Liver (tissue), 8 donors: ENCODE measurements at regions not wholly inside any gene's neighbourhood (a gene's known extent, or its start where the extent isn't known, plus 50 kb on each side); places are given as distances from the start of the nearest gene placed in this dataset.

Source experiments
- DNase-seq: peaks from one replicate; pipeline ENCODE4 v3.0.0-alpha.2; 2017; ENCODE audit warnings: low spot score
- H3K27ac ChIP-seq, 2 donors: one replicate each; pipeline ENCODE4 v1.7.0; 2013; ENCODE audit warnings: inconsistent platforms in 2 of 2, low read length in 2 of 2, control low read depth in 1 of 2, low read depth in 1 of 2, mild to moderate bottlenecking in 1 of 2
- H3K27me3 ChIP-seq, 4 donors: one replicate each; pipeline versions ENCODE4 v1.6.1 to v1.7.0; 2013; ENCODE audit warnings: low read length in 3 of 4, inconsistent platforms in 1 of 4, mild to moderate bottlenecking in 1 of 4, moderate library complexity in 1 of 4; ENCODE audit not compliant: control insufficient read depth in 4 of 4, insufficient read depth in 4 of 4
- H3K36me3 ChIP-seq, 4 donors: one replicate each; pipeline versions ENCODE4 v1.6.1 to v1.7.0; 2013; ENCODE audit warnings: low read length in 3 of 4, mild to moderate bottlenecking in 3 of 4, low read depth in 1 of 4, moderate library complexity in 1 of 4; ENCODE audit not compliant: control insufficient read depth in 4 of 4, insufficient read depth in 3 of 4
- H3K4me1 ChIP-seq, 4 donors: one replicate each; pipeline versions ENCODE4 v1.6.1 to v1.7.0; 2013; ENCODE audit warnings: low read length in 3 of 4, mild to moderate bottlenecking in 3 of 4, moderate library complexity in 1 of 4; ENCODE audit not compliant: control insufficient read depth in 4 of 4, insufficient read depth in 4 of 4
- H3K4me3 ChIP-seq, 3 donors: one replicate each; pipeline versions ENCODE4 v1.6.1 to v1.7.0; 2013; ENCODE audit warnings: low read length in 3 of 3, control low read depth in 1 of 3, low read depth in 1 of 3, mild to moderate bottlenecking in 1 of 3
- H3K9ac ChIP-seq, 2 donors: one replicate each; pipeline ENCODE4 v1.7.0; 2013; ENCODE audit warnings: low read length in 2 of 2, mild to moderate bottlenecking in 2 of 2, moderate library complexity in 2 of 2, control low read depth in 1 of 2, low read depth in 1 of 2
- H3K9me3 ChIP-seq, 4 donors: one replicate each; pipeline versions ENCODE4 v1.6.1 to v1.7.0; 2013; ENCODE audit warnings: low read length in 3 of 4; ENCODE audit not compliant: control insufficient read depth in 4 of 4
- EGR1 ChIP-seq, 2 donors: IDR thresholded peaks; 2 replicates each; pipeline ENCODE4 v1.6.1; 2016 to 2018; ENCODE audit warnings: antibody characterized with exemption in 2 of 2, low read depth in 2 of 2
- FOXA1 ChIP-seq: IDR thresholded peaks from 2 replicates; pipeline ENCODE4 v1.6.1; 2016; ENCODE audit warnings: antibody characterized with exemption
- FOXA2 ChIP-seq: IDR thresholded peaks from 2 replicates; pipeline ENCODE4 v1.6.1; 2016; ENCODE audit warnings: antibody characterized with exemption
- GABPA ChIP-seq, 2 donors: IDR thresholded peaks in 1 of 2; conservative IDR thresholded peaks in 1 of 2; 2 replicates each; pipeline ENCODE4 v1.6.1; 2016; ENCODE audit warnings: antibody characterized with exemption in 2 of 2, mild to moderate bottlenecking in 1 of 2, moderate library complexity in 1 of 2
- HNF4A ChIP-seq, 2 donors: conservative IDR thresholded peaks; 2 replicates each; pipeline ENCODE4 v1.6.1; 2016; ENCODE audit warnings: antibody characterized with exemption in 2 of 2, mild to moderate bottlenecking in 2 of 2
- HNF4G ChIP-seq: IDR thresholded peaks from 2 replicates; pipeline ENCODE4 v1.6.1; 2016; ENCODE audit warnings: antibody characterized with exemption
- JUND ChIP-seq, 2 donors: IDR thresholded peaks; 2 replicates each; pipeline ENCODE4 v1.6.1; 2016; ENCODE audit warnings: antibody characterized with exemption in 2 of 2
- NR2F2 ChIP-seq: IDR thresholded peaks from 2 replicates; pipeline ENCODE4 v1.6.1; 2016; ENCODE audit warnings: antibody characterized with exemption
- RAD21 ChIP-seq, 2 donors: IDR thresholded peaks; 2 replicates each; pipeline ENCODE4 v1.6.1; 2016; ENCODE audit warnings: antibody characterized with exemption in 2 of 2, mild to moderate bottlenecking in 2 of 2
- RXRA ChIP-seq, 2 donors: IDR thresholded peaks; 2 replicates each; pipeline ENCODE4 v1.6.1; 2017 to 2018; ENCODE audit warnings: antibody characterized with exemption in 2 of 2, mild to moderate bottlenecking in 1 of 2
- SP1 ChIP-seq: IDR thresholded peaks from 2 replicates; pipeline ENCODE4 v1.6.1; 2018; ENCODE audit warnings: antibody characterized with exemption, mild to moderate bottlenecking
- TAF1 ChIP-seq: conservative IDR thresholded peaks from 2 replicates; pipeline ENCODE4 v1.6.1; 2016; ENCODE audit warnings: antibody characterized with exemption, mild to moderate bottlenecking
- YY1 ChIP-seq: IDR thresholded peaks from 2 replicates; pipeline ENCODE4 v1.6.1; 2016; ENCODE audit warnings: antibody characterized with exemption, mild to moderate bottlenecking
- WGBS: extraction: QIAGEN DNeasy Blood & Tissue Kit; methylation state at CpG from one replicate; pipeline ENCODE4 v1.1.7; 2013; 5-methylcytosine and 5-hydroxymethylcytosine counted together
- TF ChIP-seq, protein P1 (sequence below): IDR thresholded peaks from 2 replicates; pipeline ENCODE4 v1.6.1; 2016; ENCODE audit warnings: antibody characterized with exemption, mild to moderate bottlenecking
- TF ChIP-seq, protein P2 (sequence below): IDR thresholded peaks from 2 replicates; pipeline ENCODE4 v1.6.1; 2016; ENCODE audit warnings: antibody characterized with exemption
- TF ChIP-seq, protein P3 (sequence below): fragments of 150-350 bp; IDR thresholded peaks from 2 replicates; pipeline ENCODE4 v1.5.1; 2017; ENCODE audit warnings: improper control_type of control experiment, low read depth, low read length; ENCODE audit not compliant: missing input control
- TF ChIP-seq, protein P4 (sequence below): IDR thresholded peaks from 2 replicates; pipeline ENCODE4 v1.6.1; 2016; ENCODE audit warnings: antibody characterized with exemption
- TF ChIP-seq, protein P5 (sequence below): IDR thresholded peaks from 2 replicates; pipeline ENCODE4 v1.6.1; 2016; ENCODE audit warnings: antibody characterized with exemption
- donor health status: healthy.
- donor health status: healthy.
- donor health status: healthy.
- donor health status: healthy.
- donor health status: healthy.

DNA sequence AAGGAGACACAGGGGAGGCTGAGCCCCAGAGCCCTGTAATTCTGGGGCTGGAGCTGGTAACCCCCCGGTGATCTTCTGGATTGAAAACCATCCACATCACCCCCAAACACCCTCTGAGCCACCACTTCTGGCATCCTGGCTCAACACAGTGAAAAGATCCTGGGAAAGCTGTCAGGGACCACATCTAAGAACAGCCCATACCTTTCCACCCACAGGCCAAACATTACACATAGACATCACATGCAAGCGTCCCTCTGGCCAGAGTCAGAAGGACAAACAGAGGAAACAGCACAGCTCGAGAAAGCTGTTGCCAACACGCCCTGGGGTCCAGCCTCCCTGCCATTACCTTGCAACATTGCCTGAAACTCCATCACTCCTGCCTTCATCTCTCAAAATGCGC lies 469.5 kb downstream of the SOX6 start:
- 83% methylated on average over 5 of the region's 5 CpGs for WGBS
- Histone ChIP-seq H3K27ac (no peak overlapping the region), H3K27me3 (no peaks in the 10 kb centered on the region), H3K9ac (no peak overlapping the region), H3K4me1 (no peaks in the 10 kb centered on the region), H3K4me3 (no peak overlapping the region), H3K9me3 (no peaks in the 10 kb centered on the region), H3K36me3 (no peaks in the 10 kb centered on the region)
- TF ChIP-seq RAD21 (IDR thresholded peaks at IDR 0.05) (no peak), HNF4A (conservative IDR thresholded peaks at IDR 0.05) (no peak), YY1 (no peak), JUND (IDR thresholded peaks at IDR 0.05) (no peak), SP1 (no peak), NR2F2 (no peak), GABPA (IDR thresholded peaks at IDR 0.05 in 1 of 2, conservative IDR thresholded peaks at IDR 0.05 in 1 of 2) (no peak), FOXA2 (no peak), TAF1 (no peak), EGR1 (IDR thresholded peaks at IDR 0.05; ENCODE audit: low read depth in 2 of 2) (no peak), FOXA1 (no peak), HNF4G (no peak), RXRA (IDR thresholded peaks at IDR 0.05) (no peak)
- TF ChIP-seq, protein P1, sequence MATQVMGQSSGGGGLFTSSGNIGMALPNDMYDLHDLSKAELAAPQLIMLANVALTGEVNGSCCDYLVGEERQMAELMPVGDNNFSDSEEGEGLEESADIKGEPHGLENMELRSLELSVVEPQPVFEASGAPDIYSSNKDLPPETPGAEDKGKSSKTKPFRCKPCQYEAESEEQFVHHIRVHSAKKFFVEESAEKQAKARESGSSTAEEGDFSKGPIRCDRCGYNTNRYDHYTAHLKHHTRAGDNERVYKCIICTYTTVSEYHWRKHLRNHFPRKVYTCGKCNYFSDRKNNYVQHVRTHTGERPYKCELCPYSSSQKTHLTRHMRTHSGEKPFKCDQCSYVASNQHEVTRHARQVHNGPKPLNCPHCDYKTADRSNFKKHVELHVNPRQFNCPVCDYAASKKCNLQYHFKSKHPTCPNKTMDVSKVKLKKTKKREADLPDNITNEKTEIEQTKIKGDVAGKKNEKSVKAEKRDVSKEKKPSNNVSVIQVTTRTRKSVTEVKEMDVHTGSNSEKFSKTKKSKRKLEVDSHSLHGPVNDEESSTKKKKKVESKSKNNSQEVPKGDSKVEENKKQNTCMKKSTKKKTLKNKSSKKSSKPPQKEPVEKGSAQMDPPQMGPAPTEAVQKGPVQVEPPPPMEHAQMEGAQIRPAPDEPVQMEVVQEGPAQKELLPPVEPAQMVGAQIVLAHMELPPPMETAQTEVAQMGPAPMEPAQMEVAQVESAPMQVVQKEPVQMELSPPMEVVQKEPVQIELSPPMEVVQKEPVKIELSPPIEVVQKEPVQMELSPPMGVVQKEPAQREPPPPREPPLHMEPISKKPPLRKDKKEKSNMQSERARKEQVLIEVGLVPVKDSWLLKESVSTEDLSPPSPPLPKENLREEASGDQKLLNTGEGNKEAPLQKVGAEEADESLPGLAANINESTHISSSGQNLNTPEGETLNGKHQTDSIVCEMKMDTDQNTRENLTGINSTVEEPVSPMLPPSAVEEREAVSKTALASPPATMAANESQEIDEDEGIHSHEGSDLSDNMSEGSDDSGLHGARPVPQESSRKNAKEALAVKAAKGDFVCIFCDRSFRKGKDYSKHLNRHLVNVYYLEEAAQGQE, result no peak
- TF ChIP-seq, protein P2, sequence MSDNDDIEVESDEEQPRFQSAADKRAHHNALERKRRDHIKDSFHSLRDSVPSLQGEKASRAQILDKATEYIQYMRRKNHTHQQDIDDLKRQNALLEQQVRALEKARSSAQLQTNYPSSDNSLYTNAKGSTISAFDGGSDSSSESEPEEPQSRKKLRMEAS, result no peak
- TF ChIP-seq, protein P3, sequence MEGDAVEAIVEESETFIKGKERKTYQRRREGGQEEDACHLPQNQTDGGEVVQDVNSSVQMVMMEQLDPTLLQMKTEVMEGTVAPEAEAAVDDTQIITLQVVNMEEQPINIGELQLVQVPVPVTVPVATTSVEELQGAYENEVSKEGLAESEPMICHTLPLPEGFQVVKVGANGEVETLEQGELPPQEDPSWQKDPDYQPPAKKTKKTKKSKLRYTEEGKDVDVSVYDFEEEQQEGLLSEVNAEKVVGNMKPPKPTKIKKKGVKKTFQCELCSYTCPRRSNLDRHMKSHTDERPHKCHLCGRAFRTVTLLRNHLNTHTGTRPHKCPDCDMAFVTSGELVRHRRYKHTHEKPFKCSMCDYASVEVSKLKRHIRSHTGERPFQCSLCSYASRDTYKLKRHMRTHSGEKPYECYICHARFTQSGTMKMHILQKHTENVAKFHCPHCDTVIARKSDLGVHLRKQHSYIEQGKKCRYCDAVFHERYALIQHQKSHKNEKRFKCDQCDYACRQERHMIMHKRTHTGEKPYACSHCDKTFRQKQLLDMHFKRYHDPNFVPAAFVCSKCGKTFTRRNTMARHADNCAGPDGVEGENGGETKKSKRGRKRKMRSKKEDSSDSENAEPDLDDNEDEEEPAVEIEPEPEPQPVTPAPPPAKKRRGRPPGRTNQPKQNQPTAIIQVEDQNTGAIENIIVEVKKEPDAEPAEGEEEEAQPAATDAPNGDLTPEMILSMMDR, result no peak
- TF ChIP-seq, protein P4, sequence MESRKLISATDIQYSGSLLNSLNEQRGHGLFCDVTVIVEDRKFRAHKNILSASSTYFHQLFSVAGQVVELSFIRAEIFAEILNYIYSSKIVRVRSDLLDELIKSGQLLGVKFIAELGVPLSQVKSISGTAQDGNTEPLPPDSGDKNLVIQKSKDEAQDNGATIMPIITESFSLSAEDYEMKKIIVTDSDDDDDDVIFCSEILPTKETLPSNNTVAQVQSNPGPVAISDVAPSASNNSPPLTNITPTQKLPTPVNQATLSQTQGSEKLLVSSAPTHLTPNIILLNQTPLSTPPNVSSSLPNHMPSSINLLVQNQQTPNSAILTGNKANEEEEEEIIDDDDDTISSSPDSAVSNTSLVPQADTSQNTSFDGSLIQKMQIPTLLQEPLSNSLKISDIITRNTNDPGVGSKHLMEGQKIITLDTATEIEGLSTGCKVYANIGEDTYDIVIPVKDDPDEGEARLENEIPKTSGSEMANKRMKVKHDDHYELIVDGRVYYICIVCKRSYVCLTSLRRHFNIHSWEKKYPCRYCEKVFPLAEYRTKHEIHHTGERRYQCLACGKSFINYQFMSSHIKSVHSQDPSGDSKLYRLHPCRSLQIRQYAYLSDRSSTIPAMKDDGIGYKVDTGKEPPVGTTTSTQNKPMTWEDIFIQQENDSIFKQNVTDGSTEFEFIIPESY, result no peak
- TF ChIP-seq, protein P5, sequence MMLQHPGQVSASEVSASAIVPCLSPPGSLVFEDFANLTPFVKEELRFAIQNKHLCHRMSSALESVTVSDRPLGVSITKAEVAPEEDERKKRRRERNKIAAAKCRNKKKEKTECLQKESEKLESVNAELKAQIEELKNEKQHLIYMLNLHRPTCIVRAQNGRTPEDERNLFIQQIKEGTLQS, result no peak
- DNase-seq, result no peak
